T-helper 1 cell treated with Interleukin-12 subunit alpha and Interleukin-12 subunit beta and Interleukin-4 antibody, amounts not matched to agents 30 μg/mL and 1 μg/mL, for 36 hours (primary cell): ENCODE measurements at regions not wholly inside any gene's neighbourhood (a gene's known extent, or its start where the extent isn't known, plus 50 kb on each side); places are given as distances from the start of the nearest gene placed in this dataset.
"Not testable (repeated sequence)": the region's sequence is repeated elsewhere in the genome, so short reads cannot be mapped to it uniquely, and the experiment has no call there.

Experiments
- H3K27ac Mint-ChIP-seq: one replicate; pipeline ENCODE4 v1.8.0; 2021; ENCODE audit warnings: mild to moderate bottlenecking, mixed read lengths
- H3K27me3 Mint-ChIP-seq: one replicate; pipeline ENCODE4 v1.8.0; 2021; ENCODE audit warnings: low read depth, mixed read lengths
- H3K36me3 Mint-ChIP-seq: one replicate; pipeline ENCODE4 v1.8.0; 2021; ENCODE audit warnings: low read depth, mixed read lengths
- H3K4me1 Mint-ChIP-seq: one replicate; pipeline ENCODE4 v1.8.0; 2021; ENCODE audit warnings: low read depth, mixed read lengths
- H3K4me3 Mint-ChIP-seq: one replicate; pipeline ENCODE4 v1.8.0; 2021; ENCODE audit warnings: mild to moderate bottlenecking, moderate library complexity, mixed read lengths
- H3K9me3 Mint-ChIP-seq: one replicate; pipeline ENCODE4 v1.8.0; 2021; ENCODE audit warnings: mixed read lengths

GRCh38 chr14:43528321-43528720, 978.8 kb downstream of the FSCB start:
- H3K27me3 Mint-ChIP-seq = no peaks in the 10 kb centered on the region
- H3K36me3 Mint-ChIP-seq = no peaks in the 10 kb centered on the region
- no peaks in the 10 kb centered on the region for H3K9me3 Mint-ChIP-seq
- no peak overlapping the region for H3K27ac Mint-ChIP-seq
- no peak overlapping the region for H3K4me3 Mint-ChIP-seq
- H3K4me1 Mint-ChIP-seq = no peaks in the 10 kb centered on the region

DNA sequence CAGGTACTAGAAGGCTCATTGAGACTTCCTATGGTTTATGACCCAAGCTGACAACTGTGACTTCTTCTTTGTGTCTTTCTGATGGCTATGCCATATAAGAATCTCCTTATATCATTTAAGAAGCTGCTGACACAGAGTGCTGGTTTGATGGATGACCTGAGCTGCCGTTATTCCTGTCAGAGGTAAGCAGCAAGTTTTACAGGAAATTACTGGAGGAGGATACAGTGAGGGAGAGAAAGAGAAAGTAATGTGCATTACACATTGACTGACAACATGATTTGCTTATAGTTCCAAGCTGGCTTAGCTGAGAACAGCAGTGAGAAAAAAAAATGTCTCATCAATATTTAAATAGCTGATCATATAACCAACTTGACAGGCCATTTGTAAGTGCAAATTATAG, 981.4 kb downstream of the FSCB start:
- H3K4me1 Mint-ChIP-seq = no peaks in the 10 kb centered on the region
- H3K27me3 Mint-ChIP-seq = no peaks in the 10 kb centered on the region
- H3K9me3 Mint-ChIP-seq = peaks cover 4% of the 10 kb centered on the region
- H3K4me3 Mint-ChIP-seq = no peak overlapping the region
- H3K27ac Mint-ChIP-seq = no peak overlapping the region
- no peaks in the 10 kb centered on the region for H3K36me3 Mint-ChIP-seq

- no peaks in the 10 kb centered on the region for H3K36me3 Mint-ChIP-seq
- H3K4me1 Mint-ChIP-seq = no peaks in the 10 kb centered on the region
- H3K4me3 Mint-ChIP-seq = no peak overlapping the region
- H3K9me3 Mint-ChIP-seq = peaks cover 12% of the 10 kb centered on the region
- H3K27me3 Mint-ChIP-seq = no peaks in the 10 kb centered on the region
- no peak overlapping the region for H3K27ac Mint-ChIP-seq
These were observed 984.2 kb downstream of the FSCB start for GRCh38 chr14:43522901-43523300.

DNA sequence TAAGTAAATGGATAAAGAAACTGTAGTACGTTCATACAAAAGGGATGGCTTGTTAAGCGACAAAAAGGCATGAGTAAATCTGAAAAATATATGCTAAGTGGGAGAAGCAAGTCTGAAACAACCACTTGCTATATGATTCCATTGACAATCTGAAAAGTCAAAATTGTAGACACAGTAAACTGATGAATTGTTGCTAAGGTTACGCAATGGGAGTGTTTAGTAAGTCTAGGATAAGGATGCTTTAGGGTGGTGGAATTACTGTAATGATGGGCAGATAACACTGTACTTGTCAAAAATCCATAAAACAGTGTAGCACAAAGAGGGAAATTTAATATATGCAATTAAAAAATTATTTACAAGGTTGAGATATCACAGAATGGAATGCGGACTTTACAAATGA, 984.9 kb downstream of the FSCB start:
- Mint-ChIP-seq H3K27ac (no peak overlapping the region), H3K4me3 (no peak overlapping the region), H3K4me1 (no peaks in the 10 kb centered on the region), H3K36me3 (no peaks in the 10 kb centered on the region), H3K9me3 (peaks cover 12% of the 10 kb centered on the region), H3K27me3 (no peaks in the 10 kb centered on the region)

DNA sequence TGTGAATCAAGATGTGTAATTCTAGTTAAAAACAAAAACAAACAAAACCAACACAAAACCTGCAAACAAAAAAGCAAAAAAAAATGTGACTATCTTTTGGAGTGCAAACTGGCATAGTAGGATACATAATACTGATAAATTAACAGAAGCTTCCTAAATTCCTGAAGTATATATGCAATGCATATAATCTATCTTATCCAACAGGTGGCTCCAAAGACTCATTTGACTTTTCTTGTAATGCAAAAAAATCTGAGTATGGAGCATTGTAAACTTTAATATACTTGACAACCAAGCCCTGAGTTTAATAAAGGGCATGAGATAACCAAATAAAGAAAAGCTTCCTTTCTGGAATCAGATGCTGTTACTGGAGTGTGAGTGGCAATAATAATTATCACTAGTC, 1003.6 kb downstream of the FSCB start:
- Mint-ChIP-seq H3K36me3 (no peaks in the 10 kb centered on the region), H3K4me3 (no peak overlapping the region), H3K9me3 (peaks cover 4% of the 10 kb centered on the region), H3K27ac (no peak overlapping the region), H3K4me1 (no peaks in the 10 kb centered on the region), H3K27me3 (no peaks in the 10 kb centered on the region)

GRCh38 chr14:43492359-43492758, 1014.7 kb downstream of the FSCB start:
- not testable (repeated sequence) for H3K4me3 Mint-ChIP-seq, H3K27me3 Mint-ChIP-seq, H3K9me3 Mint-ChIP-seq, H3K27ac Mint-ChIP-seq, H3K4me1 Mint-ChIP-seq, H3K36me3 Mint-ChIP-seq

DNA sequence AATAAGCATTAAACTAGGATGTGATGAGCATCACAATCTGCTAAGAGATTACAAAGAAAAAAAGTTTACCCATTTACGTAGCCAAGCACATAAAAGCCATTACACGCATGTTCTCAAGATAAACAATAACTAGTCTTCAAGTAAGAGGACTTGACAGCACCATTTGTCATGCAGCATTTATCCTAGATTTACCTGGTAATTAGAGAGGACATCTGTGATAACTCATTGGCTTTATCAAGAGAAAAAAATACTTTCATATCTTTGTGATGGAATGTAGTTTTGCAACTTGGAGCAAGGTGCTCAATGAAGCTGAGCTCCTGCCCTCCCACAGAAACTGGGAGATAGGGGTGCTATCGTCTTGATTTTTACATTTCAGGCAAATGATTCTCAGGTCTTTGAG, 1023.7 kb downstream of the FSCB start:
- Mint-ChIP-seq H3K27ac (no peak overlapping the region), H3K4me3 (no peak overlapping the region), H3K9me3 (peaks cover 3% of the 10 kb centered on the region), H3K4me1 (no peaks in the 10 kb centered on the region), H3K27me3 (no peaks in the 10 kb centered on the region), H3K36me3 (no peaks in the 10 kb centered on the region)

DNA sequence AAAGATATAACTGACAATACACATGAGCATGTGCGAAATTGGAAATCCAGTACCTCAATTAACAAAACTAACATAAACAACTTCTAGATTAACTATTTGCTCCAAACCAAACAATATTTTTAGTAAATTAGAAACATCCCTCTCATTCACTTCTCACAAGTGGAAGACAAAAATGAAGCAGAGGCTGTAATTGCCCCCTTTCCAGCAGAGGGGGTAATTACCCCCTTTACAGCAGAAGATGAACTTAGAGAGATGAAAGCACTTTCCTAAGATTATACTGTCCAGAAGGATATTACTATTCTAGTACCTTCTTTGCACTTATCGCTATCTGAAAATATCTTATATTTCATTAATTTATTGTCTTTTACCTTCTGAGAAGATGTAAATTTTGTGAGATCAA, 1025.2 kb downstream of the FSCB start:
- Mint-ChIP-seq H3K9me3 (peaks cover 6% of the 10 kb centered on the region), H3K27ac (no peak overlapping the region), H3K4me3 (no peak overlapping the region), H3K27me3 (no peaks in the 10 kb centered on the region), H3K36me3 (no peaks in the 10 kb centered on the region), H3K4me1 (no peaks in the 10 kb centered on the region)

DNA sequence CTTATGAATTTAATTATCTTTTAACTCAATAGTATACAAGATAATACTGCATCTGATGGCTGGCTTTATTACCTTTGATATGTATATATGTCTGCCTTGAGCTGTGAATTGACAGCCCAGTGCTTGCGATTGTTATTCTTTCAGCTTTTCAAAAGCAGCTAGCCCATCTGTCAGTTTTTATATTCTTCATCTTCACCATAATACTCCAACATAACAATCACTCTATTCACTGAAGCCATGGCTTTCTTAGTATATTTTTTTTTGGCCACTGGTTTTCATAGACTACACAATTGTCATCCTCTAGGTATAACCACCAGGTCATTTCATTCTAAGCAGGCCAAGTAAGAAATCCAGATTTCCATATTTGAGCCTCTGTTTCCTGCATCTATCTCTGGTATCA, 1026.1 kb downstream of the FSCB start:
- Mint-ChIP-seq H3K9me3 (peaks cover 7% of the 10 kb centered on the region), H3K4me3 (no peak overlapping the region), H3K27ac (no peak overlapping the region), H3K27me3 (no peaks in the 10 kb centered on the region), H3K4me1 (no peaks in the 10 kb centered on the region), H3K36me3 (no peaks in the 10 kb centered on the region)

GRCh38 chr14:43479596-43480195, 1027.4 kb downstream of the FSCB start:
- Mint-ChIP-seq H3K27ac (no peak overlapping the region), H3K9me3 (peaks cover 14% of the 10 kb centered on the region), H3K27me3 (no peaks in the 10 kb centered on the region), H3K4me3 (no peak overlapping the region), H3K4me1 (no peaks in the 10 kb centered on the region), H3K36me3 (no peaks in the 10 kb centered on the region)

DNA sequence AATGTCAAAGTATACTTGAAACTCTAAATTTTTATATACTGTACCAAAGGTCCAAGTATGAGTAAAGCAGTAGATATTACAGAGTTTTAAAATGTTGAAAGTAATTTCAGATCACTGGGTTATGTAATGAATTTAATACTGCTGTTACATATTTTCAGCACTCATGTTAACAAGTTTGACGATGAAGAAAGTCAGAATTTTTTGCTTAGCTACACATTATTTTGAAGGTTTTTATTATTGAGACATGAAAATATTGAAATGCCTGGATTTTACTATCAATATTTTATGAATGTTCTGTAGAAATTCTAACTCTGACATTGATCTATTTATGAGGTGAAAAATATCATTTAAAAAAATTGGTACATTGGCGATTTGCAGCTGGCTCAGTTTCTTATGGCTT, 1030.3 kb downstream of the FSCB start:
- H3K27me3 Mint-ChIP-seq = no peaks in the 10 kb centered on the region
- no peak overlapping the region for H3K4me3 Mint-ChIP-seq
- no peaks in the 10 kb centered on the region for H3K4me1 Mint-ChIP-seq
- no peaks in the 10 kb centered on the region for H3K36me3 Mint-ChIP-seq
- H3K9me3 Mint-ChIP-seq = peaks cover 19% of the 10 kb centered on the region
- no peak overlapping the region for H3K27ac Mint-ChIP-seq

DNA sequence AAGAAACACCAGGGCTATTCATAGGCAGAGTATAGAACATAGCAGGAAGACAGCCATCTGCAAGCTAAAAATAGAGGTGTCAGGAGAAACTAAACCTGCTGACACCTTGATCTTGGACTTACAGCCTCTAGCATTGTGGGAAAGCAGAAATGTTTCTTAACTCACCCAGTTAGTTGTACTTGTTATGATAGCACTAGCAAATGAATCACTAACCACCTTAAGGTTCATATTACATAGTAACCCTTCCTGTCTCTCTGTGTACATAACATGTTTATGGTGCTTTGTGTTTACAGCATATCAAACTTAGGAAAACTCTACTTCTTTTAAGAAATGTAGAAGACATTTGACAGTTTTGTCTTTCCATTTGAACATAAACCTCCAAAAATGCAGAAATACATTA, 1031.3 kb downstream of the FSCB start:
- Mint-ChIP-seq H3K27me3 (no peaks in the 10 kb centered on the region), H3K4me1 (no peaks in the 10 kb centered on the region), H3K4me3 (no peak overlapping the region), H3K36me3 (no peaks in the 10 kb centered on the region), H3K27ac (no peak overlapping the region), H3K9me3 (peaks cover 22% of the 10 kb centered on the region)

DNA sequence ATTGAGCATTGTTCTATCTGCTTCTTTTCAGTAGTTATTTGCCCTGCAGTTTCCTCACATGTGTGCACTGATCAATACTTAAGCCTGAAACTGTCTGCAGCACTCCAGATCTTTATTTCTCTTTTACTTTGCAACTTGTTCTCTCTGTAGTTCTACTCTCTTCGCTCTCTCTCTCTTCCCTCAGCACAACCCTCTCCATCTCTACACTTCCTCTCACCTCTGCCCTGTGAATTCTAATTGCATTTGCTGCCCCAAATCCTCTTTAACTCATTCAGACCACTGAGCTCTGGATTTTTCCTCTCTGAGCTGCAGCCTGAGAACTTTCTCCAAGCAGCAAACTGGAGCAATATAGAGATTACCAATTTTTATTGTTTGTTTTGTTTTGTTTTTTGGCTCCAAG, 1035.5 kb downstream of the FSCB start:
- Mint-ChIP-seq H3K27me3 (no peaks in the 10 kb centered on the region), H3K4me3 (no peak overlapping the region), H3K9me3 (peaks cover 18% of the 10 kb centered on the region), H3K36me3 (no peaks in the 10 kb centered on the region), H3K4me1 (no peaks in the 10 kb centered on the region), H3K27ac (no peak overlapping the region)

DNA sequence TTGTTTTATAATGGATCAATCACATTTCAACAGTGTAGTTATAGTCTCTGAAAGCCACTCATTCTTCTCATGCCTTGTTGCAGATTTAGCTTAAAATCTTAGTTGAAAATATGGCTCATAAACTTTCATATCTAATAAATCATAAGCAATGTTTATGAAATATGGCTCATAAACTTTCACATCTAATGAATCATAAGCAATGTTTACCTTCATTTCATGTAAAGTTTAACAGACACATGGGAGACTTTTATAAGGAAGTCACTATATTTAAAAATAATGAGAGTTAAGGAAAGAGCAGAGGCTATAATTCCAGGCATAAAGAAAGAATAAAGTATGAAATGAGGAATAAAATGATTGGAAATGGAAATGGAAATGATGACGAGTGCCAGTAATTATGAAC, 1042.1 kb downstream of the FSCB start:
- Mint-ChIP-seq H3K27ac (no peak overlapping the region), H3K36me3 (no peaks in the 10 kb centered on the region), H3K4me3 (no peak overlapping the region), H3K27me3 (no peaks in the 10 kb centered on the region), H3K9me3 (peaks cover 7% of the 10 kb centered on the region), H3K4me1 (no peaks in the 10 kb centered on the region)

DNA sequence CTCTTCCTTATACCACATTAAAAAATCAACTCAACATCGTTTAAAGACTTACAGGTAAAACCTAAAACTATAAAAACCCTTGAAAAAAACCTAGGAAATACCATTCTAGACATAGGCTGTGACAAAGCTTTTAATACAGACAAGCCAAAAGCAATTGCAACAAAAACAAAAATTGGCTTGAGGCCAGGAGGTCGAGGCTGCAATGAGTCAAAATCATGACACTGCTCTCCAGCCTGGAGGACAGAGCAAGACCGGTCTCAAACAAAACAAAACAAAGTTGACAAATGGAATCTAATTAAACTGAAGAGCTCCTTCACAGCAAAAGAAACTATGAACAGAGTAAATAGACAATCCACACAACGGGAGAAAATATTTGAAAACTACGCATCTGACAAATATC, 1057.8 kb downstream of the FSCB start:
- Mint-ChIP-seq H3K4me1 (no peaks in the 10 kb centered on the region), H3K27me3 (no peaks in the 10 kb centered on the region), H3K9me3 (peaks cover 30% of the 10 kb centered on the region), H3K36me3 (no peaks in the 10 kb centered on the region), H3K27ac (no peak overlapping the region), H3K4me3 (no peak overlapping the region)

DNA sequence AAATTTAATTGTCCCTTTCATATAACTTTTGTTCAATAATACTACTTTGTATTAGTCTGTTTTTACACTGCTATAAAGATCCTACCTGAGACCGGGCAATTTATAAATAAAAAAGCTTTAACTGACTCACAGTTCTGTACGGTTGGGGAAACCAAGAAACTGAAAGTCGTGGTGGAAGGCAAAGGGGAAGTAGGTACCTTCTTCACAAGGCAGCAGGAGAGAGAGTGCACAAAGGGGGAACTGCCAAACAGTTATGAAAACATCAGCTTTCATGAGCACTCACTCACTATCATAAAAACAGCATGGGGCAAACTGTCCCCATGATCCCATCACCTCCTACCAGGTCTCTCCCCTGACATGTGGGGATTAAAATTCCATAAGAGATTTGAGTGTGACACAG, 1069.0 kb downstream of the FSCB start:
- Mint-ChIP-seq H3K27me3 (no peaks in the 10 kb centered on the region), H3K36me3 (no peaks in the 10 kb centered on the region), H3K9me3 (peaks cover 28% of the 10 kb centered on the region), H3K4me1 (no peaks in the 10 kb centered on the region), H3K27ac (no peak overlapping the region), H3K4me3 (no peak overlapping the region)
